HG02588 (cell line): ENCODE measurements at regions not wholly inside any gene's neighbourhood (a gene's known extent, or its start where the extent isn't known, plus 50 kb on each side); places are given as distances from the start of the nearest gene placed in this dataset.

Experiments
- ATAC-seq: cut with Tn5 transposase; IDR thresholded peaks from one replicate; pipeline ENCODE4 v1.9.1; 2021; ENCODE audit warnings: mild to moderate bottlenecking, moderate library complexity; ENCODE audit not compliant: unreplicated experiment

DNA sequence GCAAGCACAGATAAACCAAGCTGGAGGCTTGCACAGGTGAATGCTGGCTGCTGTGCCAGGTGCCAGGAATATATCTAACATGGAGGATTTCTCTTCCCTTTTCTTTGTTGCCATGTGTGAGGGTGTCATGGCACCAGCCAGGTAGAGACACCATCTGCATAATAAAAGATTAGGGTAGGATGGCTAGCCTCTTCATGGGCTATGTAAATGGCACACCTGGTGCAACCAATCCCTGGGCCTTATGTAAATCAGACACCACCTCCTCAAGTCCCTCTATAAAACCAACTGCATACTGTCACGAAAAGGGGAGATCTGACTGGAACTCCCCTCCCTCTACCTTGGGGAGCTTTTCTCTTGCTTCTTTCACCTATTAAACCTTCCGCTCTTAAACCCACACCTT, 322.5 kb upstream of the POM121L12 start:
- ATAC-seq, result no peak

- ATAC-seq, result no peak
These were observed 323.5 kb upstream of the POM121L12 start for GRCh38 chr7:52711951-52712350.

DNA sequence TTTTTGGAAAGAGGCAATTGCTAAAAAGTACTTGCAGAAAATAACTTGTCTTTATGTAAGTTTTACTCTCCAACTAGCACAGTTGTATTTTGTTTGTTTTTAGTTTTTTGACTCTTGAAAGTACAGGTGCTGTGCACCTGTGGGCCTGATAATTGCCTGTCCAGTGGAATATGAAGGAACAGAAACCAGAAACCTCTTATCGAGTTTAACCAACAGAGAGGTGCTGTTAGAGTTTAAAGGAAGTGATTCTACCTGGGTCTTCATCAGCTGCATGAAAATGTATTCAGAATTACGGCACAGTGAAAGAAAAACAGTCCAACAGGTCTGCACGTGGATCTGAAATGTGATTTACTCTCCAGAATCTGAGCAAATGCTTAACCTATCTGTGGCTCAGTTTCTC, 326.6 kb upstream of the POM121L12 start:
- no peak for ATAC-seq

DNA sequence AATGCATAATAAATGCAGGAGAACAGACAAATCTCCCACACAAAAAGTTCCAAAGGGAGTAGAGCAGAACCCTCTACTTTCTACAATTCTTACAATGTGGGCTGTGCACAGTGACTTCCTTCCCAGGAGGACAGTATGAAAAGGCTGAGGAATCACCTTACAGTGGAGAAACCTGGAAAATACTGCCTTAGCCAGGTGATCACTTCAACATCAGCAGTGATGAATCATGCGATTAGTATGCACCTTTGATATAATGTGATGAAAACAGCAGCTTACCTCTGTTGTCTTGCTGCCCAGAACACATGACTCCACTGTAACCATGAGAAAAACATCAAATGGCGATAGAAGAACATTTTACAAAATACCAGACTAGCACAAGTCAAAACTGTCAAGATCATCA, 329.7 kb upstream of the POM121L12 start:
- ATAC-seq, result no peak

DNA sequence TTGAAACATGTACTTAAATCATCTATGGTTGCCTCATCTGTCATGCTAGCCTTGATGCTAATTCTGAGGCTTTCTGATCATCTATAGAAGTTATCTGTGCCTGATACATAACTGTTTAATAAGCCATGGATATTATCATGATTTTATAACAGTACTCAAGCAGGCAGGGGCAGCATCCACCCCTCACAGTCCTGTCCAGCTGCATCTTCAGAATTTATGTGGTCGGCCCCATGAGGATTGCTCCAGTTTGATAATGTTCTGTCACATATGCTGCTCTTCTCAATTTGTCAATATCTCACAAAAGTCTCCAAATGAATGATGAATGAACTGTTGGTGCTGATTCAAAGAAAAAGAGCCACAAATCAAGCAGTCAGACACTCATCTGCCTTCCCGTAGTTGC, 335.1 kb upstream of the POM121L12 start:
- ATAC-seq, result no peak

DNA sequence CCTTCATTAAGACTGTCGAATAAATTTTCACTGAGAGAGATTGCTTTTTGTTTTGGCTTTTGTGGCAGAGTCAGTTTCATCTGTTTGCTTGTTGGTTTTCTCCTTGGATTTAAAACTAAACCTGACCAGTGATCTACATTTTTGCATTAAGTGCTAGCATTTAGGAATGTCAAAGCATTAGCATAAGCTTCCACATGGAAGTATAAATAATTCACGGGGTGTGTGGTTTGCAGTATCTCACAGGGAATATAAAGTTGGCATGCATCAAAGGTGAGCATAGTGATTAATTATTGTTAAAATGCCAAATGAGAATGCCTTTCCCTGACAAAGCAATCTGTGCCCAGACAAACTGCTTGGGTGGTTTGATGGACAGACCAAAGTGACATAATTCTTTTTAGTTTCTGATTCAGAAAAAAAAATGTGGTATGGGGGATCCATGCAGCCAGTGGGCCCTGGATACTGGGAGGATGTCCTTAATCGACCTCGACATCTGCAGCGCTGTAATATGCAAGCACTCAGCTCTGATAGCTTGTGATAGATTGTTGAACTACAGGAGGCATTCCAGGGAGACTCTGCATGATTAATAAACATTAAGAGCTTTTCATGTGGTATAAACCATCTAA, 339.3 kb upstream of the POM121L12 start:
- no peak for ATAC-seq

DNA sequence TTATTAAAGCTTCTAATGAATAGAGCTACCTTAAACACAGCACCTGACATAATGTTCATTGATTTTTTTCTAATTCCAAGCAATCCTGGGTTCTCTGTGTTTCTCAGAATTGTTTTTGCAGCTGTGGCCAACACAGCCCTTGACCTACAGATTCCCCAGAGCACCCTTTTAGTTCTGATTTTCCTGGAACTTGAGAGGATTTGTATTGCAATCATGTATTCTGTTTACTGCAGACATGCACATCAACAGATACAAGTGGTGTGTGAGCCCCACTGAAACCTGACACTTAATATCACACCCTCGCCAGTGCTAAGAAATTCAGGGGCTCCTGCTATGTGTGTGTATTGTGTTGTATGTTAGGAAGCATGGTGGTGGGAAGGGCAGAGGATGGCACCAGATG, 344.2 kb upstream of the POM121L12 start:
- ATAC-seq, result no peak

DNA sequence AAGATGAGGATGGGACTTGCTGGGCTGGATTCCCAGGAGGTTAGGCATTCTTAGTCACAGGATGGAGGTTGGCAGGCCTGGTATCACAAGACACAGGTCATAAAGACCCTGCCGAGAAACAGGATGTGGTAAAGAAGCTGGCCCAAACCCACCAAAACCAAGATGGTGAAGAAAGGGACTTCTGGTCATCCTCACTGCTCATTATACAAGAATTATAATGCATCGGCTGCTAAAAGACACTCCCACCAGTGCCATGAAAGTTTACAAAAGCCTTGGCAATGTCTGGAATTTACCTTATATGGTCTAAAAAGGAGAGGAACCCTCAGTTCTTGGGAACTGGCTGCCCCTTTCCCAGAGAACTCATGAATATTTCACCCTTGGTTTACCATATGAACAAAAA, 345.5 kb upstream of the POM121L12 start:
- ATAC-seq, result no peak

DNA sequence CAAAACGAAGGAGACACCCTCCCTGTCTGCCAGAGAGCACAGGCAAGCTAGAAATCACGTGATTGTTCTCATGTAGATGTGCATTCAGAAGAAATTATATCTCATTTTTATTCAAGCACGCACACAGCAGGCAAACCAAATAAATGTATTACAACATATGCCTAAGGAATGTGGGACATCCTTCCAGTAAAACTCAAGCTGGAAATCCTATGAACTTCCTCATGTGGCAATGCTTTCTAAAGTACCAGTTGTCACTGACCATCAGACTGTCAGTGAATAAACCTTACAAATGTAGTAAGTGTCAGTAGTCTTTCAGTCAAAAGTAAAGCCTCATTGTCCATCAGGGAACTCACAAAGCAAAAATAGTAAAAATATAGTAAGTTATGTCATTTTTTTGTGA, 350.1 kb upstream of the POM121L12 start:
- no peak for ATAC-seq

DNA sequence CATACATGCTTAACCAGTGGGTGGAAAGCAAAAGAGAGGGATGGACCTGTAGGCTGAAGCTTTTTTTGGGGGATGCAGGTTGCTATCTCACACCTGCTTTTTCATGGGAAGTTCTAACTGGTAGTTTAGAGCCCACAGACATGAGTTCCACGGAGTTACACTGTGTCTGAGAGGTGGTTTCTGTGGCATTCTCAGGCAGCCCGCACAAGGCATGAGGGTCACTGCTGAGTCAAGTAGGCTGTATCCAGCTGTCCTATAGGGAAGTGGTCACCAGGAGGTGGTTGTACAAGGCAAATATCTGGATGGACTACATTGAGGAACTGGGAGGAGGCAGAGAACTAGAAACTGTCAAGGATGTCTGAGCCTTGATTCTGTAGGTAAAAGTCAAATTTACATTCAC, 351.0 kb upstream of the POM121L12 start:
- no peak for ATAC-seq

GRCh38 chr7:52682993-52683392, 352.4 kb upstream of the POM121L12 start:
- ATAC-seq, result no peak

DNA sequence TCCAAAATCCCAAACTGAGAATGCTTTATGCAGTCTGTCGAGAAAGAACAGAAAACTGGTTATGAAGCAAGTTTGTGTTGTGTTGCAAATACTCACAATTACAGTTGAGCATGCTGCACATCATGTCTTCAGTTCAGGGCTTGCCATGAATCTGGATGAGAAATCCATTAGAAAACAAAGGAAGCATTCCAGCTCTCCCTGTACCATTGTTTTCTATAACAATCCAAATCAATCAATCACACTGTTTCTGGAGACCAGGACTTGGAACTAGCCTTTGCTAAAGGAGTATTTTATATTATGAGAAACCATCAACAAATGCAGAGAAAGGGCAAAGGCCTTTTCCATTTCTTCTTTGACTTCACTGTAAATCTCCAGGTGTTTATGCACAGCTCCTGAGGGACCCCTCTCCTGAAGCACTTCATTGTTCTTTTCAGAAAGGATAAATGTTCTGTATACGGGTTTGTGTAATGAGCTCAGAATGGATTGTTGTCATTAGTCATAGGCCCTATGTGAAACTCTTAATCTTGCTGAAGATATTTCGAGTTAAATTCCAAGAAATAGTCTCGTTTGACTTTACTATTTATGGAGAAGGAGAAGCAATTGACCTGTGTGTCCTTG, 364.7 kb upstream of the POM121L12 start:
- ATAC-seq, result no peak

GRCh38 chr7:52669031-52669430, 366.4 kb upstream of the POM121L12 start:
- no peak for ATAC-seq

GRCh38 chr7:52668435-52668834, 367.0 kb upstream of the POM121L12 start:
- no peak for ATAC-seq

GRCh38 chr7:52659178-52659577, 376.3 kb upstream of the POM121L12 start:
- ATAC-seq, result no peak

GRCh38 chr7:52656098-52656497, 379.3 kb upstream of the POM121L12 start:
- no peak for ATAC-seq

DNA sequence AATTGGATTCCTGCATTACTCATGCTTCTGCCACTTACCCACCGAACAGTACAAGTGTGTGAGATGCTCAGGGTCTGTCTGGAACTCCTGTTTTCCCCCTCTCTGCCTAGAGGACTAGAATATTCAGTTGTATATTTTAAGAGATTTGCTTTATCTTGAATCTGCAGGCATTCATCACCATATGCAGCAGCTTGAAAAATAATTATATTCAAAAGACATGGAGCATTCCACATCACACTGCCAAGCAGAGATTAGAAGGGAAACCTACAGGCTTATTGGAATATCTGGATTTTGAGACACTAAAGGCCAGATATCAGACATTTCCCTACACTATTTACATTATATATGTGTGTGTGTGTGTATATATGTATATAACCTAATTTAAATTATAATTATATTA, 382.8 kb upstream of the POM121L12 start:
- ATAC-seq, result no peak

DNA sequence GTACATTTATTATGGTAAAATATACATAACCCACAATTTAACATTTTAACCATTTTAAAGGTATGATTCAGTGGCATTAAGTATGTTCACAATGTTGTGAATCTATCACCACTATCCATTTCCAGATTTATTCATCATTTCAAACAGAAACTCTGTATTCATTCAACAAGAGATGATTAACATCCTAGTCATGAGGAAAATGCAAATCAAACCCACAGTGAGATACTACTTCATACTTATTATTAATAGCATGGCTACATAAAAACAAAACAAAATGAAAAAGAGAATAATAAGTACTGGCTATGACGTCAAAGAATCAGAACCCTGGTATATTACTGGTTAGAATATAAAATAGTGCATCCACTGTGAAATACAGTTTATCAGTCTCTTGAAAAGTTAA, 386.6 kb upstream of the POM121L12 start:
- no peak for ATAC-seq

GRCh38 chr7:52647046-52647445, 388.4 kb upstream of the POM121L12 start:
- no peak for ATAC-seq

- ATAC-seq, result no peak
These were observed 395.5 kb upstream of the POM121L12 start for GRCh38 chr7:52639981-52640380.

- no peak for ATAC-seq
These were observed 396.3 kb upstream of the POM121L12 start for GRCh38 chr7:52639126-52639525.

DNA sequence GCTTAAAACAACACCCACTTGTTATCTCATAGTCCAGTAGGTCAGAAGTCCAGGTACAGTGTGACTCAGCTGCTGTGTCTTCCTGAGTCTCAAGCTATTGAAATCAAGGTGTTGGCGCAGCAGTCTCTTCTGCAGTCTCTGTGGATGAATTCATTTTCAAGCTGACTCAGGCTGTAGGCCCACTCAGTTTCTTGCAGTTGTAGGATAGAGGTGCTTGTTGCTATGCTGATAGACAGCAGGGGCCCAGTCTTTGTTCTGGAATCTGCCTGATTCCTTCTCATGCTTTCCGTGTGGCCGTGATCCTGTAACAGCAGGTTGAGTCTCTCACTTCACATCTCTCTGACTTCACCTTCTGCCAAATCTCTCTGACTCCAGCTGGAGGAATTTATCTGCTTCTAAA, 400.4 kb upstream of the POM121L12 start:
- no peak for ATAC-seq

DNA sequence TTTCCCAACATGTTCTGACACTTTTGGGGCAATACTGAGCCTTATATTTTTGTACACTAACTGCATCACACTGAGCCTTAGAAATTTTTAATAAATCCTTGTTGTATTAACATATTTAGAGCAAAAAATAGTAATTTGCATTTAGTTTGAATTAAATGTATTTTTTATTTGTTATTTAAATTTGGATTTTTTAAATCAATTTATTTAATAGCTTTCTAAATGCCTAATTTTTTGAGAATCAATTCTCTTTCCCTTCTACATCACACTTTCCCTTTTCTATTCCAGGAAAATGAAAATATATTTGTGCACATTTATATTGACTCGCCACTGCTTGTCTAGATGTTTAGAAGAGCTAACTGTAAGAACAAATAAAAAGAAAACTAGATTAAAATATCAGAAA, 414.6 kb upstream of the POM121L12 start:
- no peak for ATAC-seq
